ENCODE measurements at regions not wholly inside any gene's neighbourhood (a gene's known extent, or its start where the extent isn't known, plus 50 kb on each side); places are given as distances from the start of the nearest gene placed in this dataset.

DNA sequence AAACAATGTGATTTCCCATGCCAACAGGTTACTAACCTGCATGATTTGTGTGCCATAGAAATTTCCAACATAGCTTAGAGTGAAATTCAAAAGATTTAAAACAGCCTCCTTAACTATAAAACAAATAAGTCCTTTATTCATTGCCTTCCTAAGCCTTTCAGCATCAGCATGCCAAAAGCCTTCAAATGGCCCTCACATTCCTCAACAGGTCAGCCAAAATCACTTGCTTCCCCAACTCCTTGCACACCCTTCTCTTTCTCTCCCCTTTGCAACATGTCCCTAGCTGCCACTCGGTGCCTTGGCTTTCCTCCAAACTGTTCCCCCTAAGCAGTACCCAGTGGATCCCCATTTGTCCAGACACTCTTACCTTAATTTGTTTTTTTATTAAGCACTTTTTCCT lies 74.9 kb upstream of the PCDH19 start:
- ATAC-seq (no peak), DNase-seq (no peak)
- Histone ChIP-seq H3K27me3 (no peaks in the 10 kb centered on the region), H3K27ac (no peak overlapping the region), H3K4me1 (no peaks in the 10 kb centered on the region), H3K4me3 (no peak overlapping the region), H3K9me3 (no peaks in the 10 kb centered on the region), H3K36me3 (no peaks in the 10 kb centered on the region)
- intact Hi-C loops (cut with DNase I) = no loop called here
- no peak for TF ChIP-seq POLR2A (IDR thresholded peaks at IDR 0.05)
- TF ChIP-seq, protein P1, sequence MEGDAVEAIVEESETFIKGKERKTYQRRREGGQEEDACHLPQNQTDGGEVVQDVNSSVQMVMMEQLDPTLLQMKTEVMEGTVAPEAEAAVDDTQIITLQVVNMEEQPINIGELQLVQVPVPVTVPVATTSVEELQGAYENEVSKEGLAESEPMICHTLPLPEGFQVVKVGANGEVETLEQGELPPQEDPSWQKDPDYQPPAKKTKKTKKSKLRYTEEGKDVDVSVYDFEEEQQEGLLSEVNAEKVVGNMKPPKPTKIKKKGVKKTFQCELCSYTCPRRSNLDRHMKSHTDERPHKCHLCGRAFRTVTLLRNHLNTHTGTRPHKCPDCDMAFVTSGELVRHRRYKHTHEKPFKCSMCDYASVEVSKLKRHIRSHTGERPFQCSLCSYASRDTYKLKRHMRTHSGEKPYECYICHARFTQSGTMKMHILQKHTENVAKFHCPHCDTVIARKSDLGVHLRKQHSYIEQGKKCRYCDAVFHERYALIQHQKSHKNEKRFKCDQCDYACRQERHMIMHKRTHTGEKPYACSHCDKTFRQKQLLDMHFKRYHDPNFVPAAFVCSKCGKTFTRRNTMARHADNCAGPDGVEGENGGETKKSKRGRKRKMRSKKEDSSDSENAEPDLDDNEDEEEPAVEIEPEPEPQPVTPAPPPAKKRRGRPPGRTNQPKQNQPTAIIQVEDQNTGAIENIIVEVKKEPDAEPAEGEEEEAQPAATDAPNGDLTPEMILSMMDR (IDR thresholded peaks at IDR 0.05) = no peak
- 18% methylated on average over 1 of the region's 1 CpG for WGBS (ENCODE audit: insufficient coverage, low coverage, low lambda C conversion rate, missing lambda C conversion rate)

DNA sequence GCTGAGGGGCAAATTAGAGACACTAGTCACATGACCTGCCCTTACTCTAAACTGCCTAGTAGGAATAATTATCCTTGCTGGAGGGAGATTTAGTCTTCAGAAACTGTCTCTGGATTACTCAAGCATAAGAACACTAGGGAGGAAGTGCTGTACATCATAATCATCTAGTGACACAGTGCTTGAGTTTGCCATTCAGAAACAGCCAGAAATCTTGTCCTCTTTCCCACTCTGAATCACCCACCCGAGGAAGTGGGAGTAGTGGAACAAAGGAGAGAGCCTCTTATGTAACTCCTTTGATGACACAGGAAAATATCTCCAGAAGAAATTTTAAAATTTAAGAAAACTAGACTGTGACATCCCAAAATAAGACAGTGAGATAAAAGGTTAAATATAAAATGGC lies 69.3 kb upstream of the PCDH19 start:
- TF ChIP-seq, protein P1 (IDR thresholded peaks at IDR 0.05) = no peak
- no peak for TF ChIP-seq POLR2A (IDR thresholded peaks at IDR 0.05)
- Histone ChIP-seq H3K27me3 (no peaks in the 10 kb centered on the region), H3K36me3 (no peaks in the 10 kb centered on the region), H3K27ac (no peak overlapping the region), H3K4me3 (no peak overlapping the region), H3K4me1 (no peaks in the 10 kb centered on the region), H3K9me3 (no peaks in the 10 kb centered on the region)
- intact Hi-C loops (cut with DNase I) = no loop called here
- WGBS (ENCODE audit: insufficient coverage, low coverage, low lambda C conversion rate, missing lambda C conversion rate) = 25% methylated on average over 1 of the region's 1 CpG
- no peak for ATAC-seq
- no peak for DNase-seq

DNA sequence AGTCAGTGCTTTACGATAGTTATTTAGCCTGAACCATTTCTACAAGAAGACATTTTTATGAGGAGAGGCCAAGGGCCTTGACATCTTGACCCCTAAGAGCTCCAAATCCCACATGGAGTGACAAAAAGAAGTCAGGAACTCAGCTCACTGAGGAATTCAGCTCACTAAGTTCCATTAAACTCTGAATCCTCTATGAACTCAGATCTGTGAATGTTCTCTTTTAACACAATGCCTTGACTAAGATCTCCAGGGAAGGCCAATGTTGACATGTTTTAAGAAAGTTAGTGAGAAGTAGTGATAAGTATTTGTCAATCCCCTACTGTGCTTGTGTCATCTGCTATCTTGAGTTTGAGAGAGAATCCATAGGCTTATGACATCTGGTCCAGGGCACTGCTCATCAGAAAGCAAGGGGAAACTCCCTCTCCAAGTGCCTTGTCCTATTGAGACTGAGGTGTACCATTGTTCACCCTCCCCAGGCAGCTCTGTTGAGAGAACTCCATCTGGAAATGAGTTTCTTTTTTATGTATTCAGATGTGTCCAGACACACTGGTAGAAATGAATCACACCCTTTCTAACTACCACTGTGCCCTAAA lies 68.7 kb upstream of the PCDH19 start:
- Histone ChIP-seq H3K27ac (no peak overlapping the region), H3K4me1 (no peaks in the 10 kb centered on the region), H3K9me3 (no peaks in the 10 kb centered on the region), H3K27me3 (no peaks in the 10 kb centered on the region), H3K4me3 (no peak overlapping the region), H3K36me3 (no peaks in the 10 kb centered on the region)
- 56% methylated on average over 1 of the region's 1 CpG for WGBS (ENCODE audit: insufficient coverage, low coverage, low lambda C conversion rate, missing lambda C conversion rate)
- intact Hi-C loops (cut with DNase I) = no loop called here
- TF ChIP-seq, protein P1 (IDR thresholded peaks at IDR 0.05) = no peak
- TF ChIP-seq POLR2A (IDR thresholded peaks at IDR 0.05) = no peak
- DNase-seq = no peak
- ATAC-seq = no peak

DNA sequence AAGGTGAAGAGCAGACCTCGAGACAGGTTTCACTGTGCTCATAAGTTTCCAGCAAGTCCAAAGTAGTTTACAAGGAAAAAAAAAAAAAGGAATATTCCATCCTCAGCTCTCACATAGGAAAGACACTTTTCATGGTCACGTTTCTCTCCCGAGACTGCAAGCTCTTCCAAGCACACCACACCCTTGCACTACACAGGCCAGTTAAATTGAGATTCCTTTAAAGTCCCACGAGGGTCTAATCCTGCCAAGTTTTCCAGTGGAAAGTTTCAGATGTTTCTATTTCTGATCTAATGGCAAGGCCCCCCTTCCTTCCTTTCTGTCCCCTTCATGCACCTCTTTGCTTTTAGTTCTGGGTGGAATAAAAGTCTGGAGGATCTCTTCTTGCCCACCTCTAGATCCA lies 67.9 kb upstream of the PCDH19 start:
- no peaks in the 10 kb centered on the region for H3K9me3 ChIP-seq
- 30% methylated on average over 4 of the region's 4 CpGs for WGBS (ENCODE audit: insufficient coverage, low coverage, low lambda C conversion rate, missing lambda C conversion rate)
- TF ChIP-seq POLR2A (IDR thresholded peaks at IDR 0.05) = no peak
- TF ChIP-seq, protein P1 (IDR thresholded peaks at IDR 0.05) = no peak
- H3K36me3 ChIP-seq = no peaks in the 10 kb centered on the region
- no peaks in the 10 kb centered on the region for H3K4me1 ChIP-seq
- H3K27me3 ChIP-seq = no peaks in the 10 kb centered on the region
- H3K27ac ChIP-seq = no peak overlapping the region
- no peak overlapping the region for H3K4me3 ChIP-seq
- intact Hi-C loops (cut with DNase I) = no loop called here
- no peak for DNase-seq
- no peak for ATAC-seq

DNA sequence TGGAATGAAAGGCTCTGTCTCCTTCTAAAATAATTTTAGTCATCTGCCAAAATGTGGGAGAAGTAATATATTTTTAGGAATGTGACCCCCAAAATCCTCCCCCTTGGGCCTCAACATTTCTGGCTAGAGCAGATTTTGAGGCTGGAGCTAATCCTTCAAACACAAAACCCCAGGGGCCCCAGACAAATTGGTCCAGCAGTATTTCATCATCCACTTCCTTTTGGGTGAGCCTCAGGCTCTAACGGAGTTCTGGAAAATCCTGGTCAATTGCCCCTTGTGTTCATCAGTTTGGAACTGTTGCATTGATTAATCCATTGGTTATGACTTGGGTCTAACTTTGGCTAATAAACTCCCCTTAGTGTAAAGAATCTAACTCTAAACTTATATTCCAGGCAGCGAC lies 67.4 kb upstream of the PCDH19 start:
- Histone ChIP-seq H3K36me3 (no peaks in the 10 kb centered on the region), H3K27me3 (no peaks in the 10 kb centered on the region), H3K4me1 (no peaks in the 10 kb centered on the region), H3K4me3 (no peak overlapping the region), H3K9me3 (no peaks in the 10 kb centered on the region), H3K27ac (no peak overlapping the region)
- DNase-seq = no peak
- 63% methylated on average over 2 of the region's 2 CpGs for WGBS (ENCODE audit: insufficient coverage, low coverage, low lambda C conversion rate, missing lambda C conversion rate)
- intact Hi-C loops (cut with DNase I) = no loop called here
- no peak for TF ChIP-seq POLR2A (IDR thresholded peaks at IDR 0.05)
- TF ChIP-seq, protein P1 (IDR thresholded peaks at IDR 0.05) = no peak
- no peak for ATAC-seq
